ENCODE measurements at regions not wholly inside any gene's neighbourhood (a gene's known extent, or its start where the extent isn't known, plus 50 kb on each side); places are given as distances from the start of the nearest gene placed in this dataset.

GRCh38 chr10:128572696-128573095 lies 446.5 kb upstream of the MKI67 start:
- TF ChIP-seq, protein P1, sequence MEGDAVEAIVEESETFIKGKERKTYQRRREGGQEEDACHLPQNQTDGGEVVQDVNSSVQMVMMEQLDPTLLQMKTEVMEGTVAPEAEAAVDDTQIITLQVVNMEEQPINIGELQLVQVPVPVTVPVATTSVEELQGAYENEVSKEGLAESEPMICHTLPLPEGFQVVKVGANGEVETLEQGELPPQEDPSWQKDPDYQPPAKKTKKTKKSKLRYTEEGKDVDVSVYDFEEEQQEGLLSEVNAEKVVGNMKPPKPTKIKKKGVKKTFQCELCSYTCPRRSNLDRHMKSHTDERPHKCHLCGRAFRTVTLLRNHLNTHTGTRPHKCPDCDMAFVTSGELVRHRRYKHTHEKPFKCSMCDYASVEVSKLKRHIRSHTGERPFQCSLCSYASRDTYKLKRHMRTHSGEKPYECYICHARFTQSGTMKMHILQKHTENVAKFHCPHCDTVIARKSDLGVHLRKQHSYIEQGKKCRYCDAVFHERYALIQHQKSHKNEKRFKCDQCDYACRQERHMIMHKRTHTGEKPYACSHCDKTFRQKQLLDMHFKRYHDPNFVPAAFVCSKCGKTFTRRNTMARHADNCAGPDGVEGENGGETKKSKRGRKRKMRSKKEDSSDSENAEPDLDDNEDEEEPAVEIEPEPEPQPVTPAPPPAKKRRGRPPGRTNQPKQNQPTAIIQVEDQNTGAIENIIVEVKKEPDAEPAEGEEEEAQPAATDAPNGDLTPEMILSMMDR (IDR thresholded peaks at IDR 0.05; ENCODE audit: low read depth, low read length) = no peak
- H3K4me3 ChIP-seq (replicated peaks in 1 of 2; ENCODE audit: low read depth in 2 of 2, low read length in 2 of 2) = no peak overlapping the region
- no peak for DNase-seq (ENCODE audit: low read depth in 2 of 2)

- no peak for DNase-seq (ENCODE audit: low read depth in 2 of 2)
- TF ChIP-seq, protein P1 (IDR thresholded peaks at IDR 0.05; ENCODE audit: low read depth, low read length) = no peak
- no peak overlapping the region for H3K4me3 ChIP-seq (replicated peaks in 1 of 2; ENCODE audit: low read depth in 2 of 2, low read length in 2 of 2)
These were observed 447.1 kb upstream of the MKI67 start for GRCh38 chr10:128573281-128573845.

GRCh38 chr10:128573986-128574385 lies 447.8 kb upstream of the MKI67 start:
- TF ChIP-seq, protein P1 (IDR thresholded peaks at IDR 0.05; ENCODE audit: low read depth, low read length) = no peak
- no peak for DNase-seq (ENCODE audit: low read depth in 2 of 2)

DNA sequence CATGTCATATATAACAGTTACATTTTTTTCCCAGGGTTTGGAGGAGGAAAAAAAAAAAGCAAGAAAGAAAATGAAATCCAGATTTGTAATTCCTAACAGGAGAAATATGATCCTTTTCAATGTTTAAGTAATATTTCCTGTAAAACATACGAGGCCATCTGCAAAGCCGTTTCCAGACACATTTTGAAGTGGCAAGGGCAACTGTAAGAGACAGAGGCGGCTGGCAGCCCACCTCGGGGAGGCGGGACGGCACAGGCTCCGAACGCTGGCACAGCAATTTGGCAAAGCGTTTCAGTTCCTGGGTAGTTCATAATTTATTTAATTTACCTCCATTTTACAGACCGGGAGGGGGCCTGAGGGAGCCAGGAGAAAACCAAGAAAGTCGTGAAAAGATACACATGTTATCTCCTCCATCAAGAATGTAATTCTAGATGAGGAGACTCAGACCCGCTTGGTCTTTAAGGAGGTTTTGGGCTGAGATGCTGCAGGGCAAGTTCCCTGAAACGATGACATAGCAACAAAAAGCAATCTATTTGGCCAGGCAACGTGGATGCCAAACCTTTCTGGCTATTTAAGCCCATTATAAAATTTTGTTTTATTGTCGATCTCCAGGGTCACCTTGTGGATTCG lies 448.5 kb upstream of the MKI67 start:
- H3K4me3 ChIP-seq (replicated peaks in 1 of 2; ENCODE audit: low read depth in 2 of 2, low read length in 2 of 2) = no peak overlapping the region
- DNase-seq (ENCODE audit: low read depth in 2 of 2) = no peak
- TF ChIP-seq, protein P1 (IDR thresholded peaks at IDR 0.05; ENCODE audit: low read depth, low read length) = no peak

More at GRCh38 chr10:128573986-128574385, 447.8 kb upstream of the MKI67 start:
- H3K4me3 ChIP-seq (replicated peaks in 1 of 2; ENCODE audit: low read depth in 2 of 2, low read length in 2 of 2) = no peak overlapping the region

GRCh38 chr10:128575761-128576160 lies 449.5 kb upstream of the MKI67 start:
- no peak overlapping the region for H3K4me3 ChIP-seq (replicated peaks in 1 of 2; ENCODE audit: low read depth in 2 of 2, low read length in 2 of 2)
- TF ChIP-seq, protein P1 (IDR thresholded peaks at IDR 0.05; ENCODE audit: low read depth, low read length) = no peak
- DNase-seq (ENCODE audit: low read depth in 2 of 2) = no peak

DNA sequence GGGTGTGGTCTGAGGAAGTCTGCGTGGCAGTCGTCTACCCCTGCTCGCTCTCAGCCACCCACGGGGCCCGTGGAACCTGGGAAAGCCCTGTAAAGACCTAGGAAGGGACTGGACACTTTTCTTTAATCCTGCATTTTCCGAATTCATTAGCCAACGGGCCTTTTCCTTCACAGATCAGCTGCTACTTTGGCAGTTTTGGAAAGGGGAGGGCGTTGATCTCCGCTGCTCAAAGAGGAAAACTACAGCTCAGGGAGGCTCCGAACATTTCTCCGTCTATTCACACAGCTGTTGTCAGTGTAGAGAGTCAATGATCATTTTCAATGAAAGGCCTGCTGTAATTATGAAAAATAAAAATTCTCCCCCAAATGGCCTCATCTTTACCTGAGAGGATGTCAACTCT lies 450.1 kb upstream of the MKI67 start:
- DNase-seq (ENCODE audit: low read depth in 2 of 2) = no peak
- H3K4me3 ChIP-seq (replicated peaks in 1 of 2; ENCODE audit: low read depth in 2 of 2, low read length in 2 of 2) = no peak overlapping the region
- TF ChIP-seq, protein P1 (IDR thresholded peaks at IDR 0.05; ENCODE audit: low read depth, low read length) = no peak
